H1 (cell line): ENCODE measurements at regions not wholly inside any gene's neighbourhood (a gene's known extent, or its start where the extent isn't known, plus 50 kb on each side); places are given as distances from the start of the nearest gene placed in this dataset.

Experiments
- CTCF ChIA-PET: fragments of 300-600 bp; sonication (Branson Sonifier 250); formaldehyde crosslinking; loops from one replicate; lab custom pipeline; 2021; ENCODE audit not compliant: partially characterized antibody; lab: Charles Lee
- POLR2A ChIA-PET: fragments of 300-600 bp; sonication (Branson Sonifier 250); formaldehyde crosslinking; loops from one replicate; lab custom pipeline; 2021; ENCODE audit warnings: inconsistent platforms; ENCODE audit not compliant: partially characterized antibody; lab: Charles Lee
- DNase-seq, 2 experiments: peaks; one replicate each; pipeline versions ENCODE4 v3.0.0 to v3.0.0-alpha.2; 2010 to 2022; ENCODE audit warnings: low spot score in 2 of 2, low read depth in 1 of 2, mixed read lengths in 1 of 2
- FAIRE-seq: peaks from 2 replicates; lab custom pipeline; 2011; peaks lifted over from hg19 to GRCh38; lab: Jason Lieb, UNC
- H2AFZ ChIP-seq: 2 replicates; pipeline ENCODE4 v1.8.1; 2012; ENCODE audit warnings: low read length, inconsistent platforms
- H2AK5ac ChIP-seq: 2 replicates; pipeline ENCODE4 v1.6.1; 2013; ENCODE audit warnings: low read depth, low read length
- H2BK120ac ChIP-seq: replicated peaks from 2 replicates; pipeline ENCODE3; 2013; ENCODE audit warnings: low read depth, low read length, inconsistent platforms
- H2BK12ac ChIP-seq: 2 replicates; pipeline ENCODE4 v1.6.1; 2013; ENCODE audit warnings: low read depth, low read length
- H2BK15ac ChIP-seq: 2 replicates; pipeline ENCODE4 v1.6.1; 2013; ENCODE audit warnings: low read length
- H2BK20ac ChIP-seq: 2 replicates; pipeline ENCODE4 v1.6.1; 2013; ENCODE audit warnings: low read length
- H2BK5ac ChIP-seq: 2 replicates; pipeline ENCODE4 v1.6.1; 2013; ENCODE audit warnings: low read depth, low read length
- H3K14ac ChIP-seq: 2 replicates; pipeline ENCODE4 v1.6.1; 2013; ENCODE audit warnings: inconsistent platforms; ENCODE audit not compliant: insufficient read length
- H3K18ac ChIP-seq: 2 replicates; pipeline ENCODE4 v1.6.1; 2013; ENCODE audit warnings: low read length; ENCODE audit errors: extremely low read depth
- H3K23ac ChIP-seq: 2 replicates; pipeline ENCODE4 v1.6.1; 2013; ENCODE audit warnings: inconsistent platforms; ENCODE audit not compliant: insufficient read length
- H3K23me2 ChIP-seq: 2 replicates; pipeline ENCODE4 v1.6.1; 2013; ENCODE audit warnings: low read depth, low read length
- H3K27ac ChIP-seq: 2 replicates; pipeline ENCODE4 v1.6.1; 2011; ENCODE audit warnings: low read depth, low read length, inconsistent platforms
- H3K27me3 ChIP-seq, 4 experiments: replicated peaks in 1 of 4; 1 replicate in 1 of 4; 2 replicates in 3 of 4; pipeline versions ENCODE4 v1.6.1 to v1.8.1; 2011 to 2013; ENCODE audit warnings: low read length in 3 of 4, mild to moderate bottlenecking in 3 of 4, inconsistent platforms in 2 of 4, mixed read lengths in 2 of 4, moderate library complexity in 1 of 4; ENCODE audit not compliant: control insufficient read depth in 3 of 4, insufficient read depth in 3 of 4; ENCODE audit errors: extremely low read depth in 1 of 4
- H3K36me3 ChIP-seq, 4 experiments: 2 replicates each; pipeline versions ENCODE4 v1.6.1 to v1.8.1; 2011 to 2013; ENCODE audit warnings: mild to moderate bottlenecking in 4 of 4, low read length in 3 of 4, moderate library complexity in 2 of 4, control low read depth in 1 of 4, inconsistent platforms in 1 of 4; ENCODE audit not compliant: insufficient read depth in 4 of 4, control insufficient read depth in 2 of 4
- H3K4ac ChIP-seq: replicated peaks from 2 replicates; pipeline ENCODE3; 2013; ENCODE audit warnings: low read length, low read depth, mixed read lengths, inconsistent platforms; ENCODE audit not compliant: insufficient read length
- H3K4me1 ChIP-seq, 4 experiments: replicated peaks in 1 of 4; 1 replicate in 1 of 4; 2 replicates in 3 of 4; pipeline versions ENCODE4 v1.6.1 to v1.8.1; 2011 to 2013; ENCODE audit warnings: low read length in 3 of 4, inconsistent platforms in 2 of 4, mixed read lengths in 1 of 4; ENCODE audit not compliant: insufficient read depth in 4 of 4, control insufficient read depth in 3 of 4
- H3K4me2 ChIP-seq, 2 experiments: 2 replicates each; pipeline versions ENCODE4 v1.6.1 to v1.8.1; 2011 to 2013; ENCODE audit warnings: low read depth in 2 of 2, low read length in 2 of 2, control low read depth in 1 of 2, inconsistent platforms in 1 of 2, mild to moderate bottlenecking in 1 of 2; ENCODE audit not compliant: insufficient read depth in 1 of 2
- H3K4me3 ChIP-seq, 4 experiments: fragments of 200-600, 300-600 bp in 1 of 4; sonication (generic), shearing (Covaris generic), sonication (Bioruptor Twin) in 1 of 4; 2 replicates each; pipeline versions ENCODE4 v1.5.1 to v1.8.1; 2011 to 2016; ENCODE audit warnings: low read length in 4 of 4, low read depth in 3 of 4, control low read depth in 2 of 4, inconsistent platforms in 2 of 4, mild to moderate bottlenecking in 2 of 4, mixed read lengths in 1 of 4, moderate library complexity in 1 of 4; ENCODE audit not compliant: insufficient read depth in 2 of 4; ENCODE audit errors: extremely low read depth in 1 of 4
- H3K56ac ChIP-seq: replicated peaks from 2 replicates; pipeline ENCODE3; 2013; ENCODE audit warnings: low read depth, mild to moderate bottlenecking, mixed read lengths, low read length, inconsistent platforms; ENCODE audit not compliant: insufficient read length
- H3K79me1 ChIP-seq: 2 replicates; pipeline ENCODE4 v1.6.1; 2013; ENCODE audit warnings: low read depth, low read length, control low read depth
- H3K79me2 ChIP-seq, 2 experiments: 2 replicates each; pipeline versions ENCODE4 v1.6.1 to v1.8.1; 2012 to 2013; ENCODE audit warnings: low read length in 2 of 2, mild to moderate bottlenecking in 2 of 2, inconsistent platforms in 1 of 2; ENCODE audit not compliant: insufficient read depth in 2 of 2, control insufficient read depth in 1 of 2
- H3K9ac ChIP-seq, 4 experiments: replicated peaks in 1 of 4; 1 replicate in 1 of 4; 2 replicates in 3 of 4; pipeline versions ENCODE4 v1.6.1 to v1.8.1; 2011 to 2013; ENCODE audit warnings: low read depth in 3 of 4, low read length in 3 of 4, control low read depth in 2 of 4, mild to moderate bottlenecking in 2 of 4, moderate library complexity in 2 of 4, inconsistent platforms in 1 of 4; ENCODE audit errors: extremely low read depth in 1 of 4
- H3K9me3 ChIP-seq, 2 experiments: 2 replicates each; pipeline versions ENCODE4 v1.6.1 to v1.8.1; 2012 to 2013; ENCODE audit warnings: mild to moderate bottlenecking in 2 of 2, moderate library complexity in 2 of 2, control low read depth in 1 of 2, inconsistent platforms in 1 of 2, low read depth in 1 of 2, low read length in 1 of 2, mixed read lengths in 1 of 2; ENCODE audit not compliant: insufficient read depth in 2 of 2
- H4K20me1 ChIP-seq, 2 experiments: replicated peaks in 1 of 2; 2 replicates each; pipeline versions ENCODE3 to v1.8.1; 2011 to 2013; ENCODE audit warnings: inconsistent platforms in 2 of 2, low read length in 2 of 2, mild to moderate bottlenecking in 1 of 2; ENCODE audit not compliant: insufficient read depth in 2 of 2, control insufficient read depth in 1 of 2
- H4K5ac ChIP-seq: 2 replicates; pipeline ENCODE4 v1.6.1; 2013; ENCODE audit warnings: low read length, low read depth, mixed read lengths, inconsistent platforms; ENCODE audit not compliant: insufficient read length
- H4K8ac ChIP-seq: 2 replicates; pipeline ENCODE4 v1.8.0; 2013; ENCODE audit warnings: mild to moderate bottlenecking, moderate library complexity, low read length, inconsistent platforms; ENCODE audit not compliant: insufficient read depth; ENCODE audit errors: extremely low read depth
- H4K91ac ChIP-seq: replicated peaks from 2 replicates; pipeline ENCODE3; 2013; ENCODE audit warnings: low read length, mixed read lengths, inconsistent platforms; ENCODE audit not compliant: insufficient read length
- BCL11A ChIP-seq, 2 experiments: IDR thresholded peaks; one replicate each; pipeline ENCODE4 v1.6.1; 2011; ENCODE audit warnings: low read depth in 2 of 2, low read length in 2 of 2, mild to moderate bottlenecking in 2 of 2
- E2F6 ChIP-seq: IDR thresholded peaks from 2 replicates; pipeline ENCODE4 v1.6.1; 2012; ENCODE audit warnings: inconsistent platforms
- KDM1A ChIP-seq: fragments of 200-600, 300-600 bp; sonication (generic); IDR thresholded peaks from 2 replicates; pipeline ENCODE4 v1.7.1; 2016; ENCODE audit warnings: mild to moderate bottlenecking, low read length, borderline replicate concordance
- SP4 ChIP-seq: IDR thresholded peaks from 2 replicates; pipeline ENCODE4 v1.6.1; 2012; ENCODE audit warnings: low read length, inconsistent platforms
- TAF1 ChIP-seq: IDR thresholded peaks from 2 replicates; pipeline ENCODE4 v1.6.1; 2011; ENCODE audit warnings: mild to moderate bottlenecking, low read depth, low read length
- YY1 ChIP-seq: IDR thresholded peaks from 2 replicates; pipeline ENCODE4 v1.6.1; 2011; ENCODE audit warnings: low read depth, mild to moderate bottlenecking, low read length
- whole genome bisulfite sequencing, 2 experiments: shearing (Covaris generic) in 1 of 2; methylation state at CpG; one replicate each; pipeline versions ENCODE4 v1.1.6 to v1.1.7; 2013 to 2015; ENCODE audit warnings: low lambda C conversion rate in 2 of 2, mixed read lengths in 2 of 2, inconsistent platforms in 1 of 2, low coverage in 1 of 2, missing lambda C conversion rate in 1 of 2; ENCODE audit not compliant: insufficient replicate concordance in 2 of 2, insufficient coverage in 1 of 2, insufficient read length in 1 of 2; ENCODE audit errors: extremely low coverage in 1 of 2, missing lambda C conversion rate in 1 of 2; 5-methylcytosine and 5-hydroxymethylcytosine counted together
- TF ChIP-seq, protein P1 (sequence below): IDR thresholded peaks from 2 replicates; pipeline ENCODE4 v1.6.1; 2011; ENCODE audit warnings: low read length, improper control_type of control experiment
- TF ChIP-seq, protein P2 (sequence below): IDR thresholded peaks from 2 replicates; pipeline ENCODE4 v1.6.1; 2011; ENCODE audit warnings: low read depth, mild to moderate bottlenecking, low read length; ENCODE audit not compliant: insufficient read depth

DNA sequence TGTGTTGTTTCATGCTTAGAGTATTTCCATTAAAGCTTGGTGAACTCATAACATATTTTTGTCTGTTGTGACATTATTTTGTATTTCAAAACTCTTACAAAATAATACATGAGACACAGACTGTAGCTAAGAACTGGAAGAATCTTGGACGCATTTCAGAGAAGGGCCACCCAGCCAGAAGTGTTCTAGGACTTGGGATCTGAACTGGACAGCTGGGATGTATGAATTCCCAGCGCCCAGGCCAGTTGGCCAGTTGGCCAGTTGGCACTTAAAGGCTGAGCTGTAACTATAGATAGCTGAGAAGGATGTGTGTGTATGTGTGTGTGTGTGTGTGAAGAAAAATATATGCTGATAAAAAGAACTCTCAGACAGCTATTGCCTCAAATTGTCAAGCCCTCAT, 193.4 kb upstream of the GPR101 start:
- Histone ChIP-seq H4K20me1 (no peaks in the 10 kb centered on the region), H3K4me2 (no peak overlapping the region), H3K79me1 (no peaks in the 10 kb centered on the region), H2BK120ac (no peak overlapping the region), H4K91ac (no peak overlapping the region), H3K9ac (no peak overlapping the region), H2BK15ac (no peak overlapping the region), H3K14ac (no peak overlapping the region), H3K27me3 (no peaks in the 10 kb centered on the region), H3K18ac (no peak overlapping the region), H3K23ac (no peak overlapping the region), H2AK5ac (no peak overlapping the region), H3K23me2 (no peaks in the 10 kb centered on the region), H2BK5ac (no peak overlapping the region), H3K79me2 (no peaks in the 10 kb centered on the region), H2AFZ (no peak overlapping the region), H4K5ac (no peak overlapping the region), H3K27ac (no peak overlapping the region), H2BK12ac (no peak overlapping the region), H3K4ac (no peak overlapping the region), H3K4me3 (no peak overlapping the region), H2BK20ac (no peak overlapping the region), H3K56ac (no peak overlapping the region), H3K4me1 (no peaks in the 10 kb centered on the region), H3K9me3 (no peaks in the 10 kb centered on the region), H3K36me3 (no peaks in the 10 kb centered on the region), H4K8ac (no peak overlapping the region)
- FAIRE-seq (no peak), DNase-seq (no peak)
- CTCF ChIA-PET: interaction anchor here (1.2 kb wide), 1 partner anchor 33 kb away, joined by 5 read pairs; no protein-coding TSS in a partner anchor
- POLR2A ChIA-PET: no interaction called here
- 88% methylated on average over 1 of the region's 2 CpGs; no CpG with 5 or more reads in 1 of the 2 experiments for WGBS, 2 experiments
- TF ChIP-seq YY1: no peak
- TF ChIP-seq, protein P1, sequence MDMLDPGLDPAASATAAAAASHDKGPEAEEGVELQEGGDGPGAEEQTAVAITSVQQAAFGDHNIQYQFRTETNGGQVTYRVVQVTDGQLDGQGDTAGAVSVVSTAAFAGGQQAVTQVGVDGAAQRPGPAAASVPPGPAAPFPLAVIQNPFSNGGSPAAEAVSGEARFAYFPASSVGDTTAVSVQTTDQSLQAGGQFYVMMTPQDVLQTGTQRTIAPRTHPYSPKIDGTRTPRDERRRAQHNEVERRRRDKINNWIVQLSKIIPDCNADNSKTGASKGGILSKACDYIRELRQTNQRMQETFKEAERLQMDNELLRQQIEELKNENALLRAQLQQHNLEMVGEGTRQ: no peak
- TF ChIP-seq TAF1: no peak
- no peak for TF ChIP-seq BCL11A (IDR thresholded peaks at IDR 0.05; ENCODE audit: low read depth in 2 of 2, low read length in 2 of 2)
- TF ChIP-seq, protein P2, sequence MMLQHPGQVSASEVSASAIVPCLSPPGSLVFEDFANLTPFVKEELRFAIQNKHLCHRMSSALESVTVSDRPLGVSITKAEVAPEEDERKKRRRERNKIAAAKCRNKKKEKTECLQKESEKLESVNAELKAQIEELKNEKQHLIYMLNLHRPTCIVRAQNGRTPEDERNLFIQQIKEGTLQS: no peak
- no peak for TF ChIP-seq SP4
- TF ChIP-seq KDM1A: no peak
- no peak for TF ChIP-seq E2F6
